Activated CD4-positive, alpha-beta T cell treated with anti-CD3 and anti-CD28 coated beads, Interleukin-10, Interleukin-2, amounts not matched to agents 100 ng/mL and 50 ng/mL, durations not matched to agents 16 hours and 8 hours (primary cell): ENCODE measurements at regions not wholly inside any gene's neighbourhood (a gene's known extent, or its start where the extent isn't known, plus 50 kb on each side); places are given as distances from the start of the nearest gene placed in this dataset.

Experiments used
- DNase-seq: peaks from one replicate; pipeline ENCODE4 v3.0.0-alpha.2; 2020

- no peak for DNase-seq
These were observed 184.9 kb downstream of the SEC16B start for GRCh38 chr1:177784936-177785335.

GRCh38 chr1:177784409-177784808, 185.4 kb downstream of the SEC16B start:
- DNase-seq, result no peak

GRCh38 chr1:177783051-177783450, 186.8 kb downstream of the SEC16B start:
- DNase-seq, result no peak

GRCh38 chr1:177780096-177780700, 189.7 kb downstream of the SEC16B start:
- peak; percentile 1 for DNase-seq

GRCh38 chr1:177779166-177779965, 190.5 kb downstream of the SEC16B start:
- DNase-seq, result no peak

GRCh38 chr1:177775924-177776323, 193.9 kb downstream of the SEC16B start:
- no peak for DNase-seq

- no peak for DNase-seq
These were observed 197.4 kb downstream of the SEC16B start for GRCh38 chr1:177772386-177772960.

GRCh38 chr1:177771688-177772087, 198.2 kb downstream of the SEC16B start:
- no peak for DNase-seq

- no peak for DNase-seq
These were observed 199.8 kb downstream of the SEC16B start for GRCh38 chr1:177770096-177770495.

- no peak for DNase-seq
These were observed 213.9 kb downstream of the SEC16B start for GRCh38 chr1:177755851-177756560.

- no peak for DNase-seq
These were observed 215.3 kb downstream of the SEC16B start for GRCh38 chr1:177754603-177755002.

GRCh38 chr1:177753655-177754054, 216.2 kb downstream of the SEC16B start:
- DNase-seq, result no peak

- no peak for DNase-seq
These were observed 221.6 kb downstream of the SEC16B start for GRCh38 chr1:177748080-177748801.

- DNase-seq, result no peak
These were observed 223.7 kb downstream of the SEC16B start for GRCh38 chr1:177746155-177746554.

GRCh38 chr1:177744906-177745305, 225.0 kb downstream of the SEC16B start:
- no peak for DNase-seq

- no peak for DNase-seq
These were observed 228.4 kb downstream of the SEC16B start for GRCh38 chr1:177741476-177741875.

- DNase-seq, result no peak
These were observed 230.1 kb downstream of the SEC16B start for GRCh38 chr1:177739780-177740179.

- DNase-seq, result no peak
These were observed 232.4 kb downstream of the SEC16B start for GRCh38 chr1:177737456-177737855.

GRCh38 chr1:177732178-177732577, 237.7 kb downstream of the SEC16B start:
- DNase-seq, result no peak

GRCh38 chr1:177729646-177730045, 240.2 kb downstream of the SEC16B start:
- DNase-seq, result no peak

- DNase-seq, result no peak
These were observed 246.3 kb downstream of the SEC16B start for GRCh38 chr1:177723533-177723932.

GRCh38 chr1:177710696-177711620, 258.9 kb downstream of the SEC16B start:
- no peak for DNase-seq
